ENCODE measurements at regions not wholly inside any gene's neighbourhood (a gene's known extent, or its start where the extent isn't known, plus 50 kb on each side); places are given as distances from the start of the nearest gene placed in this dataset.

- no peak for TF ChIP-seq POLR2A (IDR thresholded peaks at IDR 0.05; ENCODE audit: low read depth, low read length)
- no peak for TF ChIP-seq SPI1 (IDR thresholded peaks at IDR 0.05; ENCODE audit: low read depth, low read length)
- TF ChIP-seq POLR2AphosphoS5 (IDR thresholded peaks at IDR 0.05; ENCODE audit: low read depth, low read length), result no peak
- TF ChIP-seq TAF1 (IDR thresholded peaks at IDR 0.05; ENCODE audit: low read depth, low read length), result no peak
- TF ChIP-seq POU2F2 (IDR thresholded peaks at IDR 0.05; ENCODE audit: low read depth, low read length), result no peak
- no peak for TF ChIP-seq PAX5 (IDR thresholded peaks at IDR 0.05; ENCODE audit: insufficient read depth, low read length, severe bottlenecking)
Measured at GRCh38 chr20:22127587-22127986, 422.1 kb downstream of the PAX1 start.
